OCI-LY3 (cell line): ENCODE measurements at regions not wholly inside any gene's neighbourhood (a gene's known extent, or its start where the extent isn't known, plus 50 kb on each side); places are given as distances from the start of the nearest gene placed in this dataset.
"Not testable (repeated sequence)": the region's sequence is repeated elsewhere in the genome, so short reads cannot be mapped to it uniquely, and the experiment has no call there.

Experiments used
- H2AFZ ChIP-seq: fragments of 200-600, 300-600 bp; shearing (Covaris generic); 2 replicates; pipeline ENCODE4 v1.6.0; 2014; ENCODE audit warnings: antibody characterized with exemption, low read depth, low read length
- H3K27ac ChIP-seq: fragments of 200-600, 300-600 bp; sonication (generic); 2 replicates; pipeline ENCODE4 v1.5.1; 2014; ENCODE audit warnings: mild to moderate bottlenecking, low read length, moderate library complexity, mixed read lengths
- H3K27me3 ChIP-seq: fragments of 200-600, 300-600 bp; sonication (generic); 2 replicates; pipeline ENCODE4 v1.6.1; 2014; ENCODE audit warnings: low read depth, low read length, mixed read lengths
- H3K36me3 ChIP-seq: fragments of 200-600, 300-600 bp; sonication (generic); replicated peaks from 2 replicates; pipeline ENCODE3; 2014; ENCODE audit warnings: low read depth, low read length, mixed read lengths
- H3K4me1 ChIP-seq: fragments of 300-600, 200-600 bp; sonication (generic); 2 replicates; pipeline ENCODE4 v1.6.1; 2014; ENCODE audit warnings: low read length, mixed read lengths
- H3K4me2 ChIP-seq: fragments of 200-600, 300-600 bp; sonication (generic); 2 replicates; pipeline ENCODE4 v1.6.1; 2014; ENCODE audit warnings: low read length, mixed read lengths
- H3K4me3 ChIP-seq: fragments of 300-600, 200-600 bp; sonication (generic); 2 replicates; pipeline ENCODE4 v1.5.1; 2014; ENCODE audit warnings: antibody characterized with exemption, mild to moderate bottlenecking, low read length, moderate library complexity
- H3K79me2 ChIP-seq: fragments of 300-600, 200-600 bp; shearing (Covaris generic); 2 replicates; pipeline ENCODE4 v1.6.1; 2014; ENCODE audit warnings: mild to moderate bottlenecking, low read length, mixed read lengths
- H3K9ac ChIP-seq: fragments of 300-600, 200-600 bp; shearing (Covaris generic); 2 replicates; pipeline ENCODE4 v1.6.0; 2014; ENCODE audit warnings: mild to moderate bottlenecking, low read length, moderate library complexity
- H3K9me3 ChIP-seq: fragments of 200-600, 300-600 bp; shearing (Covaris generic); 2 replicates; pipeline ENCODE4 v1.6.1; 2014; ENCODE audit warnings: low read length, mixed read lengths; ENCODE audit not compliant: insufficient read depth
- H4K20me1 ChIP-seq: fragments of 200-600, 300-600 bp; sonication (generic); 2 replicates; pipeline ENCODE4 v1.6.1; 2016; ENCODE audit warnings: low read length, mixed read lengths; ENCODE audit not compliant: insufficient read depth
- CTCF ChIP-seq: fragments of 200-600, 300-600 bp; sonication (generic); IDR thresholded peaks from 2 replicates; pipeline ENCODE4 v1.5.1; 2014; ENCODE audit warnings: antibody characterized with exemption, low read length, low read depth
- EZH2phosphoT487 ChIP-seq: fragments of 200-600 bp; shearing (Covaris generic); IDR thresholded peaks from 2 replicates; pipeline ENCODE4 v1.6.1; 2018; ENCODE audit warnings: antibody characterized with exemption, mixed run types, low read depth

DNA sequence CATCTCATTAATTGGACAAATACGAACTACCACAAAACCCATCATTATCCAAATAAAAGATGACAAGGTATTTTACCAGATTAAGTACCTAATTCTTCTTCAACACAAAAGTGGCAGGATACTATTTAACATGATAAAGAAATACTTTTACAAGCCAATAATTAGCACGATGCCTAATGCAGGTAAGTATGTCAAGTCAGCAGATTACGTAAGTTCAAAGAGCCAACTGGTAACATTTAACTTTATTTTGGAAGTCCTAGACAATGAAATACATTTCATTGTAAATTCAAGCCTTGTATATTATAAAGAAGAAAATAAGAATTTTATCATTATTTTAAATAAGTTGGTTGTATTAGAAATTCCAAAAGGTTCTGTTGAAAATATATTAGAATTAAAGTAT is 535.3 kb upstream of the SOX9 start:
- H2AFZ ChIP-seq = no peak overlapping the region
- H3K27me3 ChIP-seq = no peaks in the 10 kb centered on the region
- TF ChIP-seq CTCF (no peak), EZH2phosphoT487 (no peak)
- no peak overlapping the region for H3K4me3 ChIP-seq
- H4K20me1 ChIP-seq = no peaks in the 10 kb centered on the region
- H3K9ac ChIP-seq = no peak overlapping the region
- H3K9me3 ChIP-seq = no peaks in the 10 kb centered on the region
- H3K36me3 ChIP-seq = no peaks in the 10 kb centered on the region
- H3K79me2 ChIP-seq = no peaks in the 10 kb centered on the region
- no peak overlapping the region for H3K4me2 ChIP-seq
- no peak overlapping the region for H3K27ac ChIP-seq
- no peaks in the 10 kb centered on the region for H3K4me1 ChIP-seq

- H3K79me2 ChIP-seq = no peaks in the 10 kb centered on the region
- H3K36me3 ChIP-seq = no peaks in the 10 kb centered on the region
- TF ChIP-seq CTCF = no peak
- no peak overlapping the region for H3K9ac ChIP-seq
- H4K20me1 ChIP-seq = no peaks in the 10 kb centered on the region
- no peak overlapping the region for H3K4me2 ChIP-seq
- no peaks in the 10 kb centered on the region for H3K9me3 ChIP-seq
- H2AFZ ChIP-seq = no peak overlapping the region
- no peaks in the 10 kb centered on the region for H3K4me1 ChIP-seq
- H3K4me3 ChIP-seq = no peak overlapping the region
- H3K27ac ChIP-seq = no peak overlapping the region
- no peaks in the 10 kb centered on the region for H3K27me3 ChIP-seq
These were observed 528.4 kb upstream of the SOX9 start for GRCh38 chr17:71592431-71592830.

DNA sequence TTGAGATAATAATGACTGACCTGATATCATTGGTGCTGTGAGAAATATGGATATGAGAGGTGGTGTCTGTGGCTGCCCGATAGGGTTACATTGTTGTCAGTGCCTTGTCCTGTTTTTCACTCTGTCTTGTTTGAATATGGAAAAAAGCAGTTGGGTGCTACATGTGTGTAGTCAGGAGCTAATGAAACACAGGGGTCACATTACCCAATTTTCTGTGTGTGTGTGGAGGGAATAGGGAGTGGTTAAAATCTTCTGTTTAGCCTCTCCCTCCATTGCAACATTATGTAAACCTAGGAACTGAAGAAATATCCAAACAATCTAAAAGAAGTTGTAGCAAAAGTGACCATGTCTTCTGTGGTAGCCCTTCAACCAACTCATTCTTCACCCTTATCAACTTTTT is 527.7 kb upstream of the SOX9 start:
- no peaks in the 10 kb centered on the region for H3K27me3 ChIP-seq
- H3K4me2 ChIP-seq = no peak overlapping the region
- H3K9me3 ChIP-seq = no peaks in the 10 kb centered on the region
- H3K27ac ChIP-seq = no peak overlapping the region
- no peaks in the 10 kb centered on the region for H3K36me3 ChIP-seq
- TF ChIP-seq CTCF (no peak), EZH2phosphoT487 (no peak)
- no peak overlapping the region for H3K4me3 ChIP-seq
- H3K79me2 ChIP-seq = no peaks in the 10 kb centered on the region
- no peaks in the 10 kb centered on the region for H4K20me1 ChIP-seq
- H3K9ac ChIP-seq = no peak overlapping the region
- no peaks in the 10 kb centered on the region for H3K4me1 ChIP-seq
- no peak overlapping the region for H2AFZ ChIP-seq

DNA sequence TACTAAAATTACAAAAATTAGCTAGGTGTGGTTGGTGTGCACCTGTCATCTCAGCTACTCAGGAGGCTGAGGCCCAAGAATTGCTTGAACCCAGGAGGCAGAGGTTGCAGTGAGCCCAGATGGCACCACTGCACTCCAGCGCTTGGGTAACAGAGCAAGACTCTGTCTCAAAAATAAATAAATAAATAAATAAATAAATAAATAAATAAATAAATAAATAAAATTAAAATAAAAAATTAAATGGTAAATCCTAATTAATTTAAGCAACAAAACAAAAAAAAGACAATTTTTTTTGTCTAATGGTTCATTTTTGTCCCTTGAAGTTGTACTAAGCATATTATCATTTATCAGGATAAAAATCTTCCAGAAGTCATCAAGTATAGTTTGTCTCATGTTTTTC is 521.2 kb upstream of the SOX9 start:
- H3K4me1 ChIP-seq, H3K4me3 ChIP-seq, H3K9ac ChIP-seq, H3K79me2 ChIP-seq, H3K9me3 ChIP-seq, H3K4me2 ChIP-seq, H3K27ac ChIP-seq, H2AFZ ChIP-seq, H4K20me1 ChIP-seq, H3K27me3 ChIP-seq, H3K36me3 ChIP-seq: not testable (repeated sequence)

DNA sequence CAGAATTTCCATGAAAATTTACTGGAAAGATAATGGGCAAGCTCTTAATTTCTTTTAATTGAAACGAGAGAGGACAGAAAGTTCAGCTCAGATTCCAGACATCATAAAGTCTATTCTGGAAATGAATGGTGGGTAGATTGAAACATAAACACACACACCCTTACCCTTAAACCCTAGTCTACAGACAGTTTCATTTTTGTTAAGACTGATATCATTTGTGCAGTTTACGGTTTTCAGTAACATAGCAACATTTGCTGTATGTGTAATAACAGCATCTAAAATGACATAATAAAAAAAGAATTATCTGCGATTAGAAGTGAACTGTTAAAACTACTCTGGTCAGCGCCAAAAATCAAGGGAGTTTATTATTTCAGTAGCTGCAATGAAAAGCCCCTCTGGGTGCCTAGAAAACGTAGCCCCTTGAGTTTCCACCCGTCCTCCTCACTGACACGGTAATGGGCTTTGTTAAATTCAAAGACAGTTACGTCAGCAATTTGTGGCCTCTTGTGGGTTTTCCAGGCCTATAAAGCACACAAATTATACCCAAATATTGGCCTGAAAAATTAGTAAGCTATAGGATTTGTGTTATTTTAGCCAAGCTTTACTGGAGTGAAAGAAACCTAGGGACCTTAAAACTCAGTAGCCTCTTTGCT is 520.6 kb upstream of the SOX9 start:
- TF ChIP-seq CTCF (no peak), EZH2phosphoT487 (no peak)
- Histone ChIP-seq H3K36me3 (no peaks in the 10 kb centered on the region), H4K20me1 (no peaks in the 10 kb centered on the region), H3K9me3 (no peaks in the 10 kb centered on the region), H3K9ac (no peak overlapping the region), H3K27me3 (no peaks in the 10 kb centered on the region), H3K4me1 (no peaks in the 10 kb centered on the region), H3K27ac (no peak overlapping the region), H3K4me3 (no peak overlapping the region), H2AFZ (no peak overlapping the region), H3K4me2 (no peak overlapping the region), H3K79me2 (no peaks in the 10 kb centered on the region)
